ENCODE measurements at regions not wholly inside any gene's neighbourhood (a gene's known extent, or its start where the extent isn't known, plus 50 kb on each side); places are given as distances from the start of the nearest gene placed in this dataset.

DNA sequence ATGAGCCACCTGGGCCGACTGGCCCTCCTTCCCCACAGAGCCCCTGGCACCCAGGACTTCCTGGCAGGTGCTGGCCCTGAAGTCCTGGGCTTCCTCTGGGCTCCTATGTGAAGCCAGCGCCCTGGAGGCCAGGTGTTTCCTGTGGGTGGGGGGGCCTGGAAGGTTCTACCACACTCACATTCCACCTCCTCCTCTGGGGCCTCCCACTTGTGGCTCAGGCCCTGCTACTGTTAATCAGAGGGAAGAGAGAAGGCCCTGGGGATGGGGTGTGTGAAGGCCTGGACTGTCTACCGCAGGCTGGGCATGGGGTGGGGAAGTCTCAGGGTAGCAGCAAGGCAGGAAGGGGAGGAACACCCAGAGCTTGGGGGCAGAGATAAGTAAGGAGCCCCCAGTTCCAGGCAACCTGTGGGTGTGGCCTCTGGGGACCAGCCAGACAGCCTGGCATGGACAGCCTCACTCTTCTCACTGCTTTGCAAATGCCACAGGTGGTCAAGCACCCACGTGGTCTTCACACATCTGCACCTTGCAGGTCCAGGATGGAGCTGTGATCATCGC lies 111.9 kb upstream of the TNRC6C start:
- DNase-seq, result no peak
- Mint-ChIP-seq H3K9me3 (no peaks in the 10 kb centered on the region), H3K27ac (no peak overlapping the region), H3K4me1 (peaks cover 7% of the 10 kb centered on the region), H3K27me3 (ENCODE audit: low read depth, poor library complexity) (peaks cover 3% of the 10 kb centered on the region), H3K36me3 (ENCODE audit: low read depth) (no peaks in the 10 kb centered on the region), H3K4me3 (no peak overlapping the region)
- TF ChIP-seq, protein P1, sequence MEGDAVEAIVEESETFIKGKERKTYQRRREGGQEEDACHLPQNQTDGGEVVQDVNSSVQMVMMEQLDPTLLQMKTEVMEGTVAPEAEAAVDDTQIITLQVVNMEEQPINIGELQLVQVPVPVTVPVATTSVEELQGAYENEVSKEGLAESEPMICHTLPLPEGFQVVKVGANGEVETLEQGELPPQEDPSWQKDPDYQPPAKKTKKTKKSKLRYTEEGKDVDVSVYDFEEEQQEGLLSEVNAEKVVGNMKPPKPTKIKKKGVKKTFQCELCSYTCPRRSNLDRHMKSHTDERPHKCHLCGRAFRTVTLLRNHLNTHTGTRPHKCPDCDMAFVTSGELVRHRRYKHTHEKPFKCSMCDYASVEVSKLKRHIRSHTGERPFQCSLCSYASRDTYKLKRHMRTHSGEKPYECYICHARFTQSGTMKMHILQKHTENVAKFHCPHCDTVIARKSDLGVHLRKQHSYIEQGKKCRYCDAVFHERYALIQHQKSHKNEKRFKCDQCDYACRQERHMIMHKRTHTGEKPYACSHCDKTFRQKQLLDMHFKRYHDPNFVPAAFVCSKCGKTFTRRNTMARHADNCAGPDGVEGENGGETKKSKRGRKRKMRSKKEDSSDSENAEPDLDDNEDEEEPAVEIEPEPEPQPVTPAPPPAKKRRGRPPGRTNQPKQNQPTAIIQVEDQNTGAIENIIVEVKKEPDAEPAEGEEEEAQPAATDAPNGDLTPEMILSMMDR (IDR thresholded peaks at IDR 0.05), result no peak

DNA sequence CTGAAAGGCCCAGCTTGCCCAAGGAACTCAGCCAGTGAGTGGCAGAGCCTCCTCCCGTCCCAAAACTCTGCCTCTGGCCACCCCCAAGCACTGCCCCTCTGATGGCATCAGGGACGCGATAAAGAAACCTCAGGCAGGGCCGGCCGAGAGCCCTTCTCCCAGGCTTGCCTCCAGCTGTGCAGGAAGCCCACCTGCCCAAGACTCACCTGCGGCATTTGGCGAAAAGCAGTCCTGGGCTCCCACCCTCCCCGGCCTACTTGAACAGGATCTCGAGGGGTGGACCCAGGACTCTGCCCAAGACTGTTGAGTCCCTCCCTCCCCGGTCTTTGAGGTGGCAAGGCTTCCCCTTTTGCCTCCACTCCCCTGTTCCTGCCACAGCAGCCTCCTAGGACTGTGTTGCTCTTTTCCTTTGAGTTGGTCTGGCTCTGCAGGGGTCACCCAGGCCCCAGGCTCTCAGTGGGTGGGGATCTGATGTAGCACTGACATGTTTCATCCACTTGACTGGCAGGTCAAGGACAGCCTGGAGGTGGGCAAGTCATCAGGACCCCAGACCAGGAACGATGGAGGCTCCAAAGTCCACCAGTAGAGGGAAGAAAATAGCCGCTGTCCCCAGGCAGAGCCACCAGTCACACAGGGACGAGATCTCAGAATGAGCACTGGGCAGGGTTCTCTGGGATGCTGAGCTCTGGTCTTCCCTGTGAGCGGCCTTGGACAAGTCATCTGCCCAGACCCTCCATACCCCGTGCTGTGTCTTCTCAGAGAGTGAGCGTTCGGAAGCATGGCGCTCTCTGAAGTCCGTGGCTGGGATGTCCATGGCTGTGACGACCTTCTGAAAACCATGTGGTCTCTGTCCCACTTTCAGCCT lies 111.0 kb upstream of the TNRC6C start:
- no peak for DNase-seq
- no peak overlapping the region for H3K27ac Mint-ChIP-seq
- no peaks in the 10 kb centered on the region for H3K36me3 Mint-ChIP-seq (ENCODE audit: low read depth)
- peaks cover 3% of the 10 kb centered on the region for H3K27me3 Mint-ChIP-seq (ENCODE audit: low read depth, poor library complexity)
- H3K9me3 Mint-ChIP-seq, result no peaks in the 10 kb centered on the region
- peaks cover 7% of the 10 kb centered on the region for H3K4me1 Mint-ChIP-seq
- TF ChIP-seq, protein P1 (IDR thresholded peaks at IDR 0.05), result no peak
- no peak overlapping the region for H3K4me3 Mint-ChIP-seq

DNA sequence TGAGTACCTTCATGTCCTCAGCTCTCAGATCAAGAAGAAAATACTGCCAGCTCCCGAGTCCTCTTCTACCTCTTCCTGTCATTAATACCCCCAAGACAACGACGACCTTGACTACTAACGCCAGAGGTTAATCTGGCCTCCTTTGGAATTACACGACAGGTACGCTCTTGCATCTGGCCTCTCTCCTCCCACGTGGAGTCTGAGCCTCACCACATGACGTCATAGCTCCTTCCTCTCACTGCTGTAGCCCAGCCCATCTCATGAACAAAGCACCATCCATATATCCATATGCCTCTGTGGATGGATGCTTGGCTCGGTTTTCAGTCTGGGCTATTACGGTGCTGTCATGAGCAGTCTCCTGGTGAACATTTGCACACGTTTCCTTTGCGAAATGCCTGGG lies 110.2 kb upstream of the TNRC6C start:
- TF ChIP-seq, protein P1 (IDR thresholded peaks at IDR 0.05), result no peak
- no peaks in the 10 kb centered on the region for H3K36me3 Mint-ChIP-seq (ENCODE audit: low read depth)
- peaks cover 3% of the 10 kb centered on the region for H3K27me3 Mint-ChIP-seq (ENCODE audit: low read depth, poor library complexity)

DNA sequence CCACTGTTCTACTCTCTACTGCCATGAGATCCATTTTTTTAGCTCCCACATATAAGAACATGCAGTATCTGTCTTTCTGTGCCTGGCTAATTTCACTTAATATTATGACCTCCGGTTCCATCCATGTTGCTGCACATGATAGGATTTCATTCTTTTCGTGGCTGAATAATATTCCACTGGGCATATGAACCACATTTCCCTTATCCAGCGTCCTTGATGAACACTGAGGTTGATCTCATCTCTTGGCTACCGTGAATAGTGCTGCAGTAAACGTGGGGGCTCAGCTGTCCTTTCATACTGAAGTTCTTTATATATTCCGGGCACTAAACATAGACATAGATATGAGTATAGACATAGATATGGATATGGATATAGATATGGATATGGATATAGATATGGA lies 109.3 kb upstream of the TNRC6C start:
- no peaks in the 10 kb centered on the region for H3K9me3 Mint-ChIP-seq
- TF ChIP-seq, protein P1 (IDR thresholded peaks at IDR 0.05), result no peak
- H3K4me3 Mint-ChIP-seq, result no peak overlapping the region
- H3K27me3 Mint-ChIP-seq (ENCODE audit: low read depth, poor library complexity), result no peaks in the 10 kb centered on the region
- no peak overlapping the region for H3K27ac Mint-ChIP-seq
- no peaks in the 10 kb centered on the region for H3K36me3 Mint-ChIP-seq (ENCODE audit: low read depth)
- no peak for DNase-seq
- H3K4me1 Mint-ChIP-seq, result peaks cover 7% of the 10 kb centered on the region

More for the DNA sequence above, 110.2 kb upstream of the TNRC6C start:
- no peak for DNase-seq
- peaks cover 7% of the 10 kb centered on the region for H3K4me1 Mint-ChIP-seq
- no peaks in the 10 kb centered on the region for H3K9me3 Mint-ChIP-seq
- no peak overlapping the region for H3K4me3 Mint-ChIP-seq
- H3K27ac Mint-ChIP-seq, result no peak overlapping the region

DNA sequence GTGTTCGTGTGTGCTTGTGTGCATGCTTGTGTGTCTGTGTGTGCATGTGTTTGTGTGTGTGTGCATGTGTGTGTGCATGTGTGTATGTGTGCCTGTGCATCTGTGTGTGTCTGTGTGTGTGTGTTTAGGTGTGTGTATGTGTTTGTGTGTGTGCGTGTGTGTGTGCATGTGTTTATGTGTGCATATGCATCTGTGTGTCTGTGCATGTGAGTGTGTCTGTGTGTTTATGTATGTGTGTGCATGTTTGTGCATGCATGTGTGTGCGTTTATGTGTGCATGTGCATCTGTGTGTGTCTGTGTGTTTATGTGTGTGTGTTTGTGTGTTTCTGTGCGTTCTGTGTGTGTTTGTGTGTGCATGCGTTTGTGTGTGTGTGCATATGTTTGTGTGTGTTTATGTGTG lies 106.6 kb upstream of the TNRC6C start:
- no peak overlapping the region for H3K27ac Mint-ChIP-seq
- H3K4me1 Mint-ChIP-seq, result no peaks in the 10 kb centered on the region

More for the DNA sequence above, 106.6 kb upstream of the TNRC6C start:
- Mint-ChIP-seq H3K4me3 (no peak overlapping the region), H3K9me3 (no peaks in the 10 kb centered on the region), H3K27me3 (ENCODE audit: low read depth, poor library complexity) (no peaks in the 10 kb centered on the region), H3K36me3 (ENCODE audit: low read depth) (no peaks in the 10 kb centered on the region)
- TF ChIP-seq, protein P1 (IDR thresholded peaks at IDR 0.05), result no peak
- no peak for DNase-seq
